Activated T-helper 2 cell treated with anti-CD3 and anti-CD28 coated beads, Interferon-gamma antibody, Interleukin-2, Interleukin-4, amounts not matched to agents 10 μg/mL and 5 μg/mL and 100 μg/mL, durations not matched to agents 14 hours and 24 hours and 36 hours (primary cell): ENCODE measurements at regions not wholly inside any gene's neighbourhood (a gene's known extent, or its start where the extent isn't known, plus 50 kb on each side); places are given as distances from the start of the nearest gene placed in this dataset.

ENCODE experiments used
- DNase-seq: peaks from one replicate; pipeline ENCODE4 v3.0.0; 2021; ENCODE audit warnings: low spot score
- H3K27ac Mint-ChIP-seq: one replicate; pipeline ENCODE4 v1.8.0; 2021; ENCODE audit warnings: mixed read lengths
- H3K27me3 Mint-ChIP-seq: one replicate; pipeline ENCODE4 v1.8.0; 2021; ENCODE audit warnings: low read depth, mixed read lengths
- H3K36me3 Mint-ChIP-seq: one replicate; pipeline ENCODE4 v1.8.0; 2021; ENCODE audit warnings: low read depth, mixed read lengths
- H3K4me1 Mint-ChIP-seq: one replicate; pipeline ENCODE4 v1.8.0; 2021; ENCODE audit warnings: low read depth, mixed read lengths
- H3K4me3 Mint-ChIP-seq: one replicate; pipeline ENCODE4 v1.8.0; 2021; ENCODE audit warnings: low read depth, mild to moderate bottlenecking, moderate library complexity, mixed read lengths
- H3K9me3 Mint-ChIP-seq: one replicate; pipeline ENCODE4 v1.8.0; 2021; ENCODE audit warnings: mixed read lengths
- intact Hi-C: fragments of 100-400 bp; cut with micrococcal nuclease; formaldehyde crosslinking; loops from one replicate; pipeline ENCODE4 v1.15.1; 2023

DNA sequence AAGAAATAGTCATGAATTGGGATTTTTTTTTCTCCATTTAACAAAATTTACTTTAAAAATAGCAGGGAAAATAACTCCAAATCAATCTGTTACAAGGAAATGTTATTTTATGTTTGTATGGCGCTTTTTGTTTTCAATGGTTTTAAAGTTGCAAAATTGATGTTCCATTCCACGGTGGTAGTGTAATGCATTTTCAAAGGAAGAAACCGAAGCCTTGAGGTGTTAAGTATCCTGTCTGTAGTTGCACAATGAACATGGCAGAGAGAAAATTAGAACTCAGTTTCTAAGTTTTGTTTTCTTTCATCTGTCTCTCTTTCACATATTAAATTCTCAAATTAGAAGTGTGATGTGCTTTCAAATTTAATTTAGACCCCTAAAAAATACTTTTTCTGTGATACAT is 841.8 kb downstream of the USP25 start:
- Mint-ChIP-seq H3K27ac (no peak overlapping the region), H3K27me3 (no peaks in the 10 kb centered on the region), H3K36me3 (no peaks in the 10 kb centered on the region), H3K9me3 (peaks cover 15% of the 10 kb centered on the region), H3K4me3 (no peak overlapping the region), H3K4me1 (no peaks in the 10 kb centered on the region)
- intact Hi-C loops: no loop called here
- DNase-seq: no peak

GRCh38 chr21:16572032-16572431 is 842.2 kb downstream of the USP25 start:
- Mint-ChIP-seq H3K27ac (no peak overlapping the region), H3K9me3 (peaks cover 15% of the 10 kb centered on the region), H3K27me3 (no peaks in the 10 kb centered on the region)

GRCh38 chr21:16573578-16573977 is 843.8 kb downstream of the USP25 start:
- no peak for DNase-seq
- intact Hi-C loops: no loop called here
- Mint-ChIP-seq H3K27me3 (no peaks in the 10 kb centered on the region), H3K36me3 (no peaks in the 10 kb centered on the region), H3K4me3 (no peak overlapping the region), H3K27ac (no peak overlapping the region), H3K4me1 (no peaks in the 10 kb centered on the region), H3K9me3 (peaks cover 20% of the 10 kb centered on the region)

More at GRCh38 chr21:16572032-16572431, 842.2 kb downstream of the USP25 start:
- intact Hi-C loops: no loop called here
- no peak overlapping the region for H3K4me3 Mint-ChIP-seq
- no peak for DNase-seq
- H3K4me1 Mint-ChIP-seq: no peaks in the 10 kb centered on the region
- H3K36me3 Mint-ChIP-seq: no peaks in the 10 kb centered on the region

- Mint-ChIP-seq H3K4me3 (no peak overlapping the region), H3K27me3 (no peaks in the 10 kb centered on the region), H3K4me1 (no peaks in the 10 kb centered on the region), H3K9me3 (peaks cover 16% of the 10 kb centered on the region), H3K36me3 (no peaks in the 10 kb centered on the region), H3K27ac (no peak overlapping the region)
- no peak for DNase-seq
- intact Hi-C loops: no loop called here
Measured at GRCh38 chr21:16577975-16578374, 848.2 kb downstream of the USP25 start.

- H3K4me1 Mint-ChIP-seq: no peaks in the 10 kb centered on the region
- no peak for DNase-seq
- H3K4me3 Mint-ChIP-seq: no peak overlapping the region
- no peaks in the 10 kb centered on the region for H3K27me3 Mint-ChIP-seq
- intact Hi-C loops: no loop called here
- no peaks in the 10 kb centered on the region for H3K36me3 Mint-ChIP-seq
- peaks cover 16% of the 10 kb centered on the region for H3K9me3 Mint-ChIP-seq
- no peak overlapping the region for H3K27ac Mint-ChIP-seq
Measured at GRCh38 chr21:16578912-16579311, 849.1 kb downstream of the USP25 start.

DNA sequence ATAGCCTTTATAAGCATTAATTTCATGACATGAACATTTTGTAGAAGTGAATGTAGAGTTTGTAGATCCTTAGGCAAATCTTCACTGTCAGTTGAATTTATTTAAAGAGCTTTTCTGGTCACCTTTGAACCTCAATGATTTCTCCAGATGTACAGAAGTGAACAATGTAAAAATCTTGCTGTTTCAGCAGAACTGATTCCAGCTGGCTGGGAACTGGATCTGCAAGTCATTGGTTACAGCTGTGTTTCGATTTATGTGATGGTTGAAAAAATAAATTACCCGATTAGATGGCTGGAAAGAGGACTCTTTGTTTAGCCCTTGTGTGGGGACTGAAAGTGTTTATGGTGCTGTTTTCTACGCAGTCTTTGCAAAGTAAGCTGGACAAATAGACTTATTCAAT is 849.8 kb downstream of the USP25 start:
- intact Hi-C loops: no loop called here

GRCh38 chr21:16580661-16581060 is 850.9 kb downstream of the USP25 start:
- no peak overlapping the region for H3K4me3 Mint-ChIP-seq
- peaks cover 12% of the 10 kb centered on the region for H3K9me3 Mint-ChIP-seq
- no peaks in the 10 kb centered on the region for H3K36me3 Mint-ChIP-seq
- no peaks in the 10 kb centered on the region for H3K27me3 Mint-ChIP-seq
- H3K27ac Mint-ChIP-seq: no peak overlapping the region
- no peaks in the 10 kb centered on the region for H3K4me1 Mint-ChIP-seq
- no peak for DNase-seq
- intact Hi-C loops: no loop called here

More for the DNA sequence above, 849.8 kb downstream of the USP25 start:
- Mint-ChIP-seq H3K36me3 (no peaks in the 10 kb centered on the region), H3K9me3 (peaks cover 12% of the 10 kb centered on the region), H3K4me3 (no peak overlapping the region), H3K27me3 (no peaks in the 10 kb centered on the region), H3K4me1 (no peaks in the 10 kb centered on the region), H3K27ac (no peak overlapping the region)
- no peak for DNase-seq

DNA sequence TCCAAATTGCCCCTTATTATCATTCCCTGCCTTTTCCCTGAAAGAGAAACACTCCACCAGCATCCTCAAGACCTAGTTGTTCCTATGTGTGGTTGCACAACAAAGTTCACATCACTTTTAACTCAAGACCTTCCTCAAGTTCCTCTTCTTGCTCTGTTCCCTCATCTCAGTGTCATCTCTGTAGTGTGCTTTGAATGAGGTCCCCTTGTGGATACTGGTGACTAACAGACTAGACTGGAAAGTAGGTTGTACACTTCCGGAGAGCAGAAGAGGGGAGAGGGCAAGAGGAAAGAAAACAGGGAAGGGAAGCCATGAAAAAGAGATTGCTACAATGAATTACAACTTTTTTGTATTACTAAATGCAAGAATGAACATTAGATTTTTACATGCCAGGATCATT is 853.8 kb downstream of the USP25 start:
- intact Hi-C loops: no loop called here
- Mint-ChIP-seq H3K36me3 (no peaks in the 10 kb centered on the region), H3K27ac (no peak overlapping the region), H3K27me3 (no peaks in the 10 kb centered on the region), H3K4me3 (no peak overlapping the region), H3K9me3 (peaks cover 3% of the 10 kb centered on the region), H3K4me1 (no peaks in the 10 kb centered on the region)
- no peak for DNase-seq

GRCh38 chr21:16584756-16585155 is 855.0 kb downstream of the USP25 start:
- intact Hi-C loops: no loop called here
- Mint-ChIP-seq H3K27ac (no peak overlapping the region), H3K9me3 (peaks cover 3% of the 10 kb centered on the region), H3K27me3 (no peaks in the 10 kb centered on the region), H3K4me1 (no peaks in the 10 kb centered on the region), H3K36me3 (no peaks in the 10 kb centered on the region), H3K4me3 (no peak overlapping the region)
- no peak for DNase-seq

DNA sequence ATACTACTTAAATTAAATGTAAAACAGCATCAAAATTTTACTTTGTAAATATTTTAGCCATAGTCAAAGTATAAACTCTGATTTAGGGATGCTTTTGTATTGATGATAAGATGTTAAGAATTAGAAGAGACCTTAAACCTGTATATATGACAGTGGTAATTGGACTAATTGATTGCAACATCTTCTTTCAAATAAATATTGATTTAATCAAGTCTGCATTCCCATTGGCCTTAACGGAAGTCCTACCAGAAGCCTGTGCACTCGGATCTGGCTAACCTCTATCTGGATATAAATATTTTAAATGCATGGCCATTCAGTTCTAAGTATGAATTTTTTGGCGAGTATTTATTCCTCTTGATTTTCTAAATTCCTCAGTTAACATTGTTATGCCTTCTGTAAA is 856.1 kb downstream of the USP25 start:
- DNase-seq: no peak
- no peaks in the 10 kb centered on the region for H3K36me3 Mint-ChIP-seq

DNA sequence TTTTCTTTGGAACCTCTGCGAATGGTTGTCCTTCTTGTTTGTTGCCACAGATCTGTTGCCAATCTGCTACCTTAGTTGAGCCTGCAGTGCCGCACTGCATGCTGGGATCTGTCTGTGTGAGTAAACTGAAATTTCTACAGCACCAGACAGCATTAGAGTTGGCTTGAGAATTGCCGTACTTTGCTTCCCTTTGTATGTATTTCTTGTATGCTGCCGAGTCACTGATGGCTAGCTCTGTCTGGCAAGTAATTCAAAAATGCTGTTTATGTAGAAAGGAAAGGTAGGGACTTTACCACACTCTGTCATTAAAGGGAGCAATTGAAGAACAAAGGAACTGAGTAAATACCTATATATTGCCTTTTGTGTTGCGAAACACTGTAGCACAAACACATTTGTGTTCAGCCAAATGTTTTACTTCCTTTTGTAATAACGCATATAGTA is 857.4 kb downstream of the USP25 start:
- H3K36me3 Mint-ChIP-seq: no peaks in the 10 kb centered on the region
- DNase-seq: no peak
- no peak overlapping the region for H3K4me3 Mint-ChIP-seq
- peaks cover 3% of the 10 kb centered on the region for H3K9me3 Mint-ChIP-seq
- no peak overlapping the region for H3K27ac Mint-ChIP-seq
- no peaks in the 10 kb centered on the region for H3K4me1 Mint-ChIP-seq
- H3K27me3 Mint-ChIP-seq: no peaks in the 10 kb centered on the region
- intact Hi-C loops: no loop called here

More for the DNA sequence above, 856.1 kb downstream of the USP25 start:
- Mint-ChIP-seq H3K27me3 (no peaks in the 10 kb centered on the region), H3K4me1 (no peaks in the 10 kb centered on the region), H3K9me3 (peaks cover 3% of the 10 kb centered on the region), H3K4me3 (no peak overlapping the region), H3K27ac (no peak overlapping the region)
- intact Hi-C loops: no loop called here

- Mint-ChIP-seq H3K36me3 (no peaks in the 10 kb centered on the region), H3K4me3 (no peak overlapping the region), H3K27me3 (no peaks in the 10 kb centered on the region), H3K4me1 (no peaks in the 10 kb centered on the region), H3K9me3 (peaks cover 3% of the 10 kb centered on the region), H3K27ac (no peak overlapping the region)
- DNase-seq: no peak
- intact Hi-C loops: no loop called here
Measured at GRCh38 chr21:16587681-16588375, 858.0 kb downstream of the USP25 start.

- intact Hi-C loops: no loop called here
- Mint-ChIP-seq H3K36me3 (no peaks in the 10 kb centered on the region), H3K27ac (no peak overlapping the region), H3K4me1 (no peaks in the 10 kb centered on the region), H3K9me3 (peaks cover 5% of the 10 kb centered on the region), H3K27me3 (no peaks in the 10 kb centered on the region), H3K4me3 (no peak overlapping the region)
- no peak for DNase-seq
Measured at GRCh38 chr21:16588433-16588860, 858.7 kb downstream of the USP25 start.
